ENCODE measurements at regions not wholly inside any gene's neighbourhood (a gene's known extent, or its start where the extent isn't known, plus 50 kb on each side); places are given as distances from the start of the nearest gene placed in this dataset.

DNA sequence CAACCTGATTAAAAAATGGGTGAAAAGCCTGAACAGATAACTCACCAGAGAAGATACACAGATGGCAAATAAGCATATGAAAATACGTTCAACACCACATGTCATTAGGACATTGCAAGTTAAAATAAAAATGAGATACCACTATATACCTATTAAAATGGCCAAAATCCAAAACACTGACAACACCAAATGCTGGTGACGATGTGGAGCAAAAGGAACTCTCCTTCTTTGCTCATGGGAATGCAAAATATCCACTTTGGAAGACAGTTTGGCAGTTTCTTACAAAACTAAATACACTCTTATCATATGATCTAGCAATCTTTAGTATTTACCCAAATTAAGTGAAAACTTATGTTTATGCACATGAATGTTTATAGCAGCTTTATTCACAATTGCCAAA, 100.5 kb upstream of the ARID1B start:
- no peak for TF ChIP-seq POLR2A (IDR thresholded peaks at IDR 0.05)
- TF ChIP-seq CTCF (IDR thresholded peaks at IDR 0.05), result no peak
- TF ChIP-seq POLR2AphosphoS5 (IDR thresholded peaks at IDR 0.05), result no peak
